Stimulated activated CD4-positive, alpha-beta T cell treated with anti-CD3 and anti-CD28 coated beads, Interleukin-4, amount 100 ng/mL, for 1 hour (primary cell): ENCODE measurements at regions not wholly inside any gene's neighbourhood (a gene's known extent, or its start where the extent isn't known, plus 50 kb on each side); places are given as distances from the start of the nearest gene placed in this dataset.

Experiments used
- DNase-seq: peaks from one replicate; pipeline ENCODE4 v3.0.0-alpha.2; 2020

GRCh38 chr14:94682061-94682516 is 69.9 kb downstream of the SERPINA3 start:
- DNase-seq: no peak

DNA sequence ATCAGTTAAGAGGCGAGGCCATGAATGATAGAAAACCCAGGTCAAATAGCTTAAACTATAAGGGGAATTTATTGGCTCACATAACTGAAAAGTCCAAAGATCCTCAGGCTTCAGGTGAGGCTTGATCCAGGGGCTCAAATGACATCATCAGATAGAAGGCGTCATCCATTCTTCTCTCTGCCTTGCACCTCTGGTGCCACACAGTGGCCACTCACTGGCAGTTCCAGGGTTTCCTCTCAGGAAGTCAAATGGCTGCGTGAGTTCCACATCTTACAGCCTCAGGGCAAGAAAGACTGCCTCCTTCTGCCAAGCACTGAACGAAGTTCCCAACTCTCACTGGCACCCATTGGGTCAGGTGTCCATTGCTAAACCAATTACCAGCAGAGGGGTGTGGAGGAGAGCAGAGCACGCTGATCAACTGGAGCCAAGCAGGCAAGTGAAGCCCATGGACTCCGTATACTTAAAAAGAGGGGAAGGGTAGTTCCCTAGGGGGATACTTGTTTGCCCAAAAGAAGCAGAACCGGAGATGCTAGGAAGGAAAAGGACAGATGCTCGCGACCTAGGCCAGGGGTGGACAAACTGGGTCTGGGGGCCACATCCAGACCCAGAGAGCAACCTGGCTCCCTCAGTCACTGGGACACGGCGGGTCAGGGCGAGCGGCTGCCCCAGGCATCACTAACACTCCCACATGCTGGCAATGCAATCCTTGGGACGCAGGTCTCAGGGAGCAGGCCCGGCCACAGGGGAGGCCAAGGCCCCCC is 69.3 kb downstream of the SERPINA3 start:
- DNase-seq: no peak

DNA sequence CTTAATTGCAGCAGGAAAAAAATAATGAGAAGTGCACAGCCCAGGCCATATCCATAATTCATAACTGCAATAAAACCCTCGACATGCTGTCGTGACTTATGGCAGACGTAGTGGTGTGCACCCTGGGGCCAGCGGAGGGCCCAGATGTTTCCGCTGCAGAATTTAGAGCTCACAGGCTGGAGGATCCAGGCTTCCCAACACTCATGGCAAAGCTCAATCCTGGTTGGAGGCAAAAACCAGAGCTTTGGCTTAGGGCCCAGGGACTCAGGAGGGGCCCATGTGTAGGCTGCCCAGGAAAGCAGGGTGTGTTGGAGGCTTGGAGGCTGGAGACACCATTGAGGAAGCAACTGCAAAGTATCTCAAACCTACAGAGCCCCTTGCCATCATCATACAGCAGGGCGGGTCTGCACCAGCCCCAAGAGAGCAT is 68.7 kb downstream of the SERPINA3 start:
- no peak for DNase-seq

DNA sequence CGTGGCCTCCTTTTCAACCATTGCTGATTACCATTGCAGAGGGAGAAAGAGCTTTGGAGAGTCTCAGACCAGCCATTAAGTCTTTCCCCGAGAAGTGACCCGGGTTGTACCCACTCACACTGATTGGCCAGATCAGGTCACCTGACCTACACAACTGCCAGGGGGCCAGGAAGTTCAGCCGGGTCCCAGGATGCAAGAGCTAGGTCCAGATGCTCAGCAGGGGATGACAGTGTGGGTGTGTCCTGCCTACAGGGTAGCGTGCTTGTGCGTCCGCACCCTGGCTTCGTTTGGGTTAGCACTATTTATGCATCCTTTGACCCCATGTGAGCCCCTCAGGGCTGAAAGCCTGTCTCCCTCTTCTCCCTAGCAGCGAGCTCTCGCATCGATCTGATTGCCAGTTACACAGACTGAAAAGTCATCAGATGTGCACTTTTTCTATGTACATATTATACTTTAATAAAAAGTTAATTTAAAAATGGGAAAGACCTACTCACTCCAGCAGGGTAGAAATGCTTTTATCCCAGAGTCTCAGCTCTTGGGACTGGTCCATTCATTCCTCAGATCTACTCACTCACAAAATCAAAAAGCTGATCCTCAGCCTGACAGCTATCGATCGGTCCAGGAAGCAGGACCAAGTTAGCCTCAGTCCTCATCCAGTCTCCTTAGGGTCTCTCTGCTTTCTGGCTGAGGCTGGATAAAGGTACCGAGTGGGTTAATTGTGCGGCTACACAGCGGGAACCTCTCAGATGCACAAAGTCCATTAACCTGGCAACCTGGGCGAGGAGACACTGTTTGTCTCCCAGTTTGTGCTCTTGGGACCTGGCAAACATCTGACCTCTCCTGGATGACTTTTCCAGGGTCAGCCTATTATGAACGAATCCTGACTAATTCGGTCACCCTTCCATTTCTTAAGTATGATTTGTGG is 68.0 kb downstream of the SERPINA3 start:
- no peak for DNase-seq

DNA sequence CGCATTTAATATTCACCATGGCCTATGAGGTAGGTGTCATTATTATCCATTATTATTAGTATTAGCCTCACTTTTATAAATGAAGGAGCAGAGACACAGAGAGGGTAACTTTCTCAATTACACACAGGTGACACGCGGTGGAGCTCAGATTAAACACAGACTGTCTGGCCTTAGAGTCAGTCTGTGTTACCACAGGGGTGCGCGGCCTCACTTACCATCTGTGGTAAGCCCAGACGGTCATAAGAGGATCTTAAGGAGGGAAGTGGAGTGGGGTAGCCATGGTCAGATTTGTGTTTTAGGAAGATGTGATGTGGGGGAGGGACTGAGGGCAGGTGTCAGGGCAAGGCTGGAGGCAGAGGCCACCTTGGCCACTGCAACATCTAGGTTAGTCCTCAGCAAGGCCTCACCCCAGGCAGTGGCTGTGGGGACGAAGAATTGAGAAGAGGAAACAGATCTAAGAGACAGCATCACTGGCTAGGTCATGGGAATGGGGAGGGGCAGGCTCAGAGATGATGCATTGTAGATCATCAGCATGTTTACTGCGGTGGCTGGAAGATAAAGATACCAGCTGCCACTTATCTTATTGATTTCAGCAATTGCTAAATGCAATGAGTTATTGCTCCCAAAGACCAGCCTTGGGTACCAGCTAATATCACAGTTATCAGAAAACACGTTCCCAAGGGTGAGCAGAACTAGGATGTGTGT is 67.1 kb downstream of the SERPINA3 start:
- DNase-seq: no peak

GRCh38 chr14:94677747-94678146 is 65.6 kb downstream of the SERPINA3 start:
- DNase-seq: no peak

DNA sequence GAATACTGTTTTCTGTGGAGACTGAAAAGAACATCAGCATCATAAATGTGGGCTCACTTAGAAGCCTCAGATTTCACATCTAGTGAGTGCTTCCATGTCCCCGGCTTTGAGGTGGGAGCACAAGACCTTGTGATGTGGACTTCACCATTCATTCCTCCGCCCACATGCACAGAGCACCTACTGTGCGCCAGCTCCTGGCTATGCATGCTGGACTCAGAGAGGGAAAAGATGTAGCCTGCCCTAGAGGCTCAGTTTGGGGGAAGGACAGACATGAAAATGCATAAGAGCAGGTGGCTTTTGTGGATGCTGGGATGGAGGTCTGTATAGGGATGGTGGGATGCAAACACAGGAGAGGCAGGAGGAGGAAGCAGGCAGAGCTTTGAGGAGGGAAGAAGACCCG is 65.0 kb downstream of the SERPINA3 start:
- no peak for DNase-seq

DNA sequence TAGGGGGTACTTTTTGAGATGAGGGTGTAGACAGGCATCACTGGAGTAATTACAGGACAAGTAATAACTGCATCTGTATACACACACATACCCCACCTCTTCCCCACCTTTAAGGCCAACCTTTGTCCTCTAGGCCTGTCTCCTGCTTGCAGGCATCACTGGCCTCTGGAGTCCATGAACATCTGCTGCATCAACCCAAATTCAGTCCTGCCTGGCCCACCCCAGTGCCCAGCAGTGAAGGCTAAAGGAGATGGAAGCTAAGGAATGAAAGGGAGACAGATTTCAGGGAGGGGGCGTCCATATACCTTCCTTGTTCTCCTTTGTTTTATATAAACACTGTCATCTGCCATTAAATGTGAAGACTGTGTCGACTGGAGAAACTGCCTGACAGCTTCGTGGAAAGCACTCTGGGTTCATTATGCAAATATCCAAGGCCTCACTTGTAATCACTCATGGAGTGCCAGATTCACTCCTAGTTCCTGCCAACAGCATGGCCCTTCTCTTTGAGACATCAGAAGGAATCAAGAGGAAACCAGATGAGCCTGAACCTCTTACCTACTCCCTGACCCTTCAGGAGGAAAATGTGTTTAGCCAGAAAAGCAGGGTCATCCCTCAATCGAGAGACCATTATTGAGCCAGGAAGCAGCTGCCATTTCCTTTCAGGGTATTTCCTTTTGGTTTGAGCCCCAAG is 64.4 kb downstream of the SERPINA3 start:
- no peak for DNase-seq

- no peak for DNase-seq
These were observed 62.8 kb downstream of the SERPINA3 start for GRCh38 chr14:94675036-94675435.

GRCh38 chr14:94673781-94674231 is 61.6 kb downstream of the SERPINA3 start:
- DNase-seq: no peak
